ENCODE measurements at regions not wholly inside any gene's neighbourhood (a gene's known extent, or its start where the extent isn't known, plus 50 kb on each side); places are given as distances from the start of the nearest gene placed in this dataset.

DNA sequence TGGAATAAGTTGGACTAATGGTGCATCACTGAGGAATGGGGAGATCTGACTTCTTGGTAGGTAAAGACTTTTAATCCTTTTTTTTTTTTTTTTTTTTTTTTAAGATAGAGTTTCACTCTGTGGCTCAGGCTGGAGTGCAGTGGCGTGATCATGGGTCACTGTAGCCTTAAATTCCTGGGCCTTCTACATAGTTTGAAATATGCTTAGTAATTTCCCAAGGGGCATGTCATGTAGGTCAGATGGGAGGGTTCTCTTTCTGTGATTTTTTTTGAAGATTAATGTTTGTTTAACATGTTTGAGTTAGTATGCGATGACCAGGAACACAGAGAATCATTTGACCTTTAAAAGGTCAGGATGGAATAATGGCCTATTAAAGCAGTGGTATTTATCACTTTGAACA, 129.1 kb downstream of the S1PR1 start:
- TF ChIP-seq, protein P1, sequence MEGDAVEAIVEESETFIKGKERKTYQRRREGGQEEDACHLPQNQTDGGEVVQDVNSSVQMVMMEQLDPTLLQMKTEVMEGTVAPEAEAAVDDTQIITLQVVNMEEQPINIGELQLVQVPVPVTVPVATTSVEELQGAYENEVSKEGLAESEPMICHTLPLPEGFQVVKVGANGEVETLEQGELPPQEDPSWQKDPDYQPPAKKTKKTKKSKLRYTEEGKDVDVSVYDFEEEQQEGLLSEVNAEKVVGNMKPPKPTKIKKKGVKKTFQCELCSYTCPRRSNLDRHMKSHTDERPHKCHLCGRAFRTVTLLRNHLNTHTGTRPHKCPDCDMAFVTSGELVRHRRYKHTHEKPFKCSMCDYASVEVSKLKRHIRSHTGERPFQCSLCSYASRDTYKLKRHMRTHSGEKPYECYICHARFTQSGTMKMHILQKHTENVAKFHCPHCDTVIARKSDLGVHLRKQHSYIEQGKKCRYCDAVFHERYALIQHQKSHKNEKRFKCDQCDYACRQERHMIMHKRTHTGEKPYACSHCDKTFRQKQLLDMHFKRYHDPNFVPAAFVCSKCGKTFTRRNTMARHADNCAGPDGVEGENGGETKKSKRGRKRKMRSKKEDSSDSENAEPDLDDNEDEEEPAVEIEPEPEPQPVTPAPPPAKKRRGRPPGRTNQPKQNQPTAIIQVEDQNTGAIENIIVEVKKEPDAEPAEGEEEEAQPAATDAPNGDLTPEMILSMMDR (IDR thresholded peaks at IDR 0.05) = no peak
- no peak for TF ChIP-seq POLR2A (IDR thresholded peaks at IDR 0.05; ENCODE audit: low read depth)
- no peak for TF ChIP-seq POLR2AphosphoS5 (IDR thresholded peaks at IDR 0.05)
- no peak for TF ChIP-seq EP300 (IDR thresholded peaks at IDR 0.05)
